ENCODE measurements at regions not wholly inside any gene's neighbourhood (a gene's known extent, or its start where the extent isn't known, plus 50 kb on each side); places are given as distances from the start of the nearest gene placed in this dataset.
A peak's percentile ranks its signal among the peaks of the same experiment; 100 is the strongest.
"Not testable (repeated sequence)": the region's sequence is repeated elsewhere in the genome, so short reads cannot be mapped to it uniquely, and the experiment has no call there.

DNA sequence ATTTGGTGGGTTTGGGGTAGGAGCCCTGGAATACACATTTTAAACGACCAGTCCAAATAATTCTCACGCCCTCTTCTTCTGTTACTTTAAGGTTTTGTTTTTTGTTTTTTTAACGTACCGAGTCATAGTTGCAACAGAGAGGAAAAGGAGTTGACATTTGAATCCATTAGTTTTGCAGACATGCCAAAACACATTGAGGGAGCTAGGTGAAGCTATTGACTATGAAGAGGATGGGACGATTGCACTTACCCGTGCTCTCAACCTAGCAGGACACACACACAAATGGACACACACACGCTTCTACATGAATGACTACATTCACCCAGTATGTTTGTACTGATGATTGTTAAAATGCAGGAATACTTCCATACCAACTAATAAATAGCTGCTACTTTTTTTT lies 54.3 kb upstream of the CIT start:
- DNase-seq: no peak

DNA sequence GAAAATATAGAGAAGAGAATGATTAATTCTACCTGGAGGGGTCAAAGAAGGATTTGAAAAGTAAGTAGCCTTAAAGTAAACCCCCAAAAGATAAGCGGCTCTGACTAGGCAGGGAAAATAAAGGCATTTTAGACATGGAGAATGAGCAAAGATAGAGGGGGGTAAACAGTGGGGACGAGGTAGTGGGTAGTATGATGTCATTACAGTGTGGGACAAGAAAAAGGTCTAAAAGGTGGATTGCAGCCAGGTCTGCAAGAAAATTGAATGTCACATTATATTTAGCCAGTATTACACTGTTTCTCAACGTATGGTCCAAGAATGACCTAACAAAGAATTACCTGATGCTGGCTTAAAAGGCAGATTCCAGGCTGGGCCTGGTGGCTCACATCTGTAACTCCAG lies 55.8 kb upstream of the CIT start:
- no peak for DNase-seq

DNA sequence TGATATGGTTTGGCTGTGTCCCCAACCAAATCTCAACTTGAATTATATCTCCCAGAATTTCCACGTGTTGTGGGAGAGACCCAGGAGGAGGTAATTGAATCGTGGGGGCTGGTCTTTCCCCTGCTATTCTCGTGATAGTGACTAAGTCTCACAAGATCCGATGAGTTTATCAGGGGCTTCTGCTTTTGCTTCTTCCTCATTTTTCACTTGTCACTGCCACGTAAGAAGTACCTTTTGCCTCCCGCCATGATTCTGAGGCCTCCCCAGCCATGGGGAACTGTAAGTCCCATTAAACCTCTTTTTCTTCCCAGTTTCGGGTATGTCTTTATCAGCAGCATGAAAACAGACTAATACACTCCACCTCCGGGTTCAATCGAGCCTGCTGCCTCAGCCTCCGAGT lies 54.3 kb upstream of the BICDL1 start:
- DNase-seq: not testable (repeated sequence)

DNA sequence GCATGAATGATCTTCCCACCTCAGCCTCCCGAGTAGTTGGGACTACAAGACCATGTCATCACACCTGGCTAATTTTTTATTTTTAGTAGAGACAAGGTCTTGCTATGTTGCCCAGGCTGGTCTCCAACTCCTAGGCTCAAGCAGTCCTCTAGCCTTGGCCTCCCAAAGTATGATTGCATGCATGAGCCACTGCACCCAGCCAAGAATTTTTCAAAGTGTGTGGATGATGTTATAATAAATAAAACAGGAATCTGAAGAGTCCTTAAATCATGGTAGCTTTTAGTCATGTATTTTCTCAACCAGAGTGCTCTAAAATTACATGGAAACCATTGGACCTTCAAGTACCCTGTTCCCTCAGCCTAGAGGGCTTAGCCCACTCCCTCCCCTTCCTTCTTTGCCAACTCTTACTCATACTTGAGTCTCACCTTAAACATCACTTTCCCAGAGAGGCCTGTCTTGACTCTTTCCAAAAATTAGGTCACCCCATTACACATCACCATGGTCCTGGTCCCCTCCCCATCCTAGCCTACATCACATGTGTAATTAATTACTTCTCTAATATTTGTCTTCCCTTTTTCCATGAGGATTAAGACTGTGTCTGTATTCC lies 52.2 kb upstream of the BICDL1 start:
- DNase-seq: no peak

DNA sequence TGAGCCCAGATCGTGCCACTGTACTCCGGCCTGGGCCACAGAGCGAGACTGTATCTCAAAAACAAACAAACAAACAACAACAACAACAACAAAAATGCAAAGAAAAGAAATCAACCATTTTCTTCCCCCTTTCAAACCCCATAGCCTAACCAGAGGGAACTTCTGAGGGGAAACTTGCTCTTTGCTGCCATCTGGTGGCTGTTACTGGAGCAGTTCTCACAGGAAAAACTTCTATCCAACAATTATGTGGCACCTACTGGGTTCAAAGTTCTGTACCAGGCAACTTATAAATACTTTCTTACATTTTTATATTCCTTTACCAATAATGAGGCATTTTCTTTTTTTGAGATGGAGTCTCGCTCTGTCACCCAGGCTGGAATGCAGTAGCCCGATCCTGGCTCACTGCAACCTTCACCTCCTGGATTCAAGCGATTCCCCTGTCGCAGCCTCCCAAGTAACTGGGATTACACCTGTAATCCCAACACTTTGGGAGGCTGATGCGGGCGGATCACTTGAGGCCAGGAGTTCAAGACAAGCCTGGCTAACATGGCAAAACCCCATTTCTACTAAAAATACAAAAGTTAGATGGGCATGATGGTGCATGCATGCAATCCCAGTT lies 50.9 kb upstream of the BICDL1 start:
- peak; percentile 78 for DNase-seq
